ENCODE measurements at regions not wholly inside any gene's neighbourhood (a gene's known extent, or its start where the extent isn't known, plus 50 kb on each side); places are given as distances from the start of the nearest gene placed in this dataset.

- TF ChIP-seq ZNF518B (CRISPR knock-in tag; IDR thresholded peaks at IDR 0.05), result no peak
- no peak for TF ChIP-seq FOXJ3 (CRISPR knock-in tag; IDR thresholded peaks at IDR 0.05)
- no peak for TF ChIP-seq ZNF239 (CRISPR knock-in tag; IDR thresholded peaks at IDR 0.05)
These were observed 476.5 kb downstream of the KCNT2 start (continued) for GRCh38 chr1:196131691-196132090.

- no peaks in the 10 kb centered on the region for H3K9me1 ChIP-seq (ENCODE audit: control insufficient read depth, insufficient read depth, low read length)
- no peaks in the 10 kb centered on the region for H3K9me3 ChIP-seq (replicated peaks; ENCODE audit: control insufficient read depth, insufficient read depth, low read depth, low read length)
- H3K27me3 ChIP-seq (ENCODE audit: control insufficient read depth in 2 of 2, insufficient read depth in 2 of 2, low read length in 2 of 2), result no peaks in the 10 kb centered on the region
- FAIRE-seq (no peak), ATAC-seq (no peak), DNase-seq (ENCODE audit: extremely low read depth in 1 of 4, low spot score in 3 of 4) (no peak)
- in situ Hi-C loops (cut with MboI) (no loop called here), intact Hi-C loops (cut with micrococcal nuclease) (no loop called here)
- no peaks in the 10 kb centered on the region for H3K4me1 ChIP-seq (replicated peaks in 1 of 2; ENCODE audit: control insufficient read depth in 2 of 2, insufficient read depth in 2 of 2, low read length in 2 of 2)
- H2AFZ ChIP-seq (ENCODE audit: low read depth, low read length), result no peak overlapping the region
- 0% methylated on average over 2 of the region's 2 CpGs for WGBS (ENCODE audit: insufficient coverage, low coverage, missing lambda C conversion rate)
- no peak overlapping the region for H3K4me3 ChIP-seq
- no TSS peak for BruUV-seq (replicated peaks)
- H3K79me2 ChIP-seq (ENCODE audit: control insufficient read depth, insufficient read depth, low read length), result no peaks in the 10 kb centered on the region
- H3K27ac ChIP-seq (ENCODE audit: extremely low read depth, low read depth, low read length), result no peak overlapping the region
- TF ChIP-seq KLF6 (CRISPR knock-in tag; IDR thresholded peaks at IDR 0.05; ENCODE audit: borderline replicate concordance), result no peak
- no peak for TF ChIP-seq POLR3G (IDR thresholded peaks at IDR 0.05; ENCODE audit: extremely low read depth, insufficient read length, insufficient replicate concordance)
- TF ChIP-seq ZBTB8A (IDR thresholded peaks at IDR 0.05; ENCODE audit: partially characterized antibody), result no peak
- ChIA-PET POLR2A (no interaction called here), CTCF (ENCODE audit: low intra/inter-chr PET ratio) (no interaction called here)
- H4K20me1 ChIP-seq (replicated peaks; ENCODE audit: control insufficient read depth, insufficient read depth, low read length), result no peaks in the 10 kb centered on the region
- no peak overlapping the region for H3K9ac ChIP-seq (ENCODE audit: insufficient read depth in 1 of 2, low read depth in 2 of 2, low read length in 2 of 2)
- no peaks in the 10 kb centered on the region for H3K36me3 ChIP-seq (ENCODE audit: control insufficient read depth, insufficient read depth, low read length)
- no peak overlapping the region for H3K4me2 ChIP-seq (ENCODE audit: insufficient read depth, low read length)
These were observed 479.4 kb downstream of the KCNT2 start for GRCh38 chr1:196128835-196129234.

All from K562 (cell line).